ENCODE measurements at regions not wholly inside any gene's neighbourhood (a gene's known extent, or its start where the extent isn't known, plus 50 kb on each side); places are given as distances from the start of the nearest gene placed in this dataset.

DNA sequence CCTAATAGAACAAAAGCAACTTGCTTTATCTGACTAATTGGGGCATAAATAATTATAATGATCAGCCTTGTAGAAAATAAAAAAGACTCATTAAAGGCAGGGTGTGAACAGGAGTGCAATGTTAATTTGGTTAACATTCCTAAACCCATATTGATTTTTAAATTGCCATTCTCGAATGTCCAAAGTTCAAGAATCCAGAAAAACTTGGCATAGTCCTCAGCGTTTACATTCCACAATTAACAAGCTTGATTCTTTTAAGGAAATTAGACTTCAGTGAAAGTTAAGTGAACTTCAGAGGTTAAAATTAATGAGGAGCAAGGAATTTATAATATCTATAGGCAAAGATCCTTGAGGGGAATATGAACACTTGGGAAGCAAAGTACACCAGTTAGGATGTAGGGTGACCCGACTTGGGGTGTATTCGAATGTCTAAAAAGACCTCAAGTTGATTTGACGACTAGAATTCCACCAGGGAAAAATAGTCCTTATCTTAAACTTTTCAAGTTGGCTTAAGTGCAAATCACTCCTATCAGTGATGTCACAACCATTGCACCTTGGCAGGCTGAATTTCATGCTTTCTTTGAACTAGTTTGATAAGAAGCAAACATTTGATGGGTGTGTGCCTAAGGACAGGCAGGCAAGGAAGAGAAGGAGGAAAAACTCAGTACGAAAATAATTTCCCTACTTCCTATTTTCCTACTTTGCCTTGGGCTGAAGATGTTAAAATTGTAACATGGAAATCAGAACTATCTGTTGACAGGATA, 830.4 kb upstream of the COBL start:
- no peak for DNase-seq (ENCODE audit: low read depth)

DNA sequence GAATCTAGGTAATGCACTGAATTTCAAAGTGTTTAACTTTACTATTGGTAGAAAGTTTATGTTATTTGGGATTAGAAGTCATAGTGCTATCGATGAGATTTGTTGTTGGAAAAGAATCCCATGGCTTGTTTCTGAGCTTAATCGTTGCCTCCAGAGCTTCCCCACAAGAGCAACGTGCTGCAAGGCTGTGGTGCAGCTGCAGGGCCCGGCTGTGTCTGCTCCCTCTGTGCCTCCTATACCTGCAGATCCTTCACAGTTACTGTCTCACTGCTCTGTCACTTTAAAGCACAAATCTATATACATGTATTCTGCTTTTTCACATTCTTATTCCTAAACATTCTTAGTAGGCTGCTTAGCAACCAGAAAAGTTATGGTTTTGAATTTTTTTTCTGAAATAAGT, 826.6 kb upstream of the COBL start:
- no peak for DNase-seq (ENCODE audit: low read depth)

DNA sequence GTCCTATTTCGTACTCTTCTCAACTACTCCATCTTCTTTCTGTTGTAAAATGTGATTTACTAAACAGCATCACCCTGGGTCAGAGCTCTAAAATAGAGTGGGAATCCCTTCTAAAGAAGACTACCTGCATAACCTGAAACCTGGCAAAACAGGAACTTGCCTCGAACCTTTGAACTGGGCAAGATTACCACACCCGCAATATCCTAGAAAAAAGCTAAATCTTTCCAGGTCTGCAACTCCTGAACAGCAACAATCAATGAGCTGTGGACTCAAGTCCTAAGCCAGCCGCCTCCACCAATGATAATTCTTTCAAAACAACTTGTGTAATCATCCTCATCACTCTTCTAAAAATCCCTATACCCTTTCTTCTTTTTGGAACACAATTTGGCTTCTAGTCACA, 824.2 kb upstream of the COBL start:
- no peak for DNase-seq (ENCODE audit: low read depth)

DNA sequence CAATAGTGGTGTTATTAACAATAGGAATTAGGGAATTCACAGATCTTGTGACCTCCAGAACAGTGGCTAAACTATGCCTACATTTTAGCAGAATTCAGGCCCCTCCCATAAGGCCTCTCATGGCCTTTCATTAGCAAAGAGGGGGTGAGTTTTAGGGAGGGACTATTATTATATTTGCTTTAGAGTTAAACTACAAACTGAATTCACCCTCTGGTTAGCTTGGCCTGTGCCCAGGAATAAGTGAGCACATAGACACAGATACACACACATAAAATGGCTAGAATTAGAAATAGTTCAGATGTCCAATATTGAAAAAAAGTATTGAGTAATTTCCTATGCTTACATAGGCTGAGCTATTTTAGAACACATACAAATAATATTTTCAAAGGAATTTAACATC, 818.8 kb upstream of the COBL start:
- DNase-seq (ENCODE audit: low read depth) = no peak

DNA sequence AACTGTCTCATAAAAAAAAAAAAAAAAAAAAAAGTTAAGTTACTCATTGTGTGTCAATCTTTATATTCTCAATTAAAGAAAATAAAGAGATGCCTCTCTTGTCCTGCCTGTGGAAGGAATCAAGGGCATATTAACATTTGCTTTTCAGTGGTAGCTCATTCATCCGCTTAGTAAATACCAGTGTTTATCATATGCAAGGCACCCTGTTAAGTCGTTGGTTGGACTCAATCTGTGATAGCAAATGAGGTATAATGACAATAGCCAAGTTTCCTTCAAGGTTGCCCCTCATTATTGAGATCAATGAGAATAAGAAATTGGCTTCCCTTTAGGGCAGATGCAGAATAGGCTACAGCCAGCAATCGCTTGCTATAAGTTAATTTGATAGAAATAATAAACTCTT, 812.7 kb upstream of the COBL start:
- DNase-seq (ENCODE audit: low read depth) = no peak

DNA sequence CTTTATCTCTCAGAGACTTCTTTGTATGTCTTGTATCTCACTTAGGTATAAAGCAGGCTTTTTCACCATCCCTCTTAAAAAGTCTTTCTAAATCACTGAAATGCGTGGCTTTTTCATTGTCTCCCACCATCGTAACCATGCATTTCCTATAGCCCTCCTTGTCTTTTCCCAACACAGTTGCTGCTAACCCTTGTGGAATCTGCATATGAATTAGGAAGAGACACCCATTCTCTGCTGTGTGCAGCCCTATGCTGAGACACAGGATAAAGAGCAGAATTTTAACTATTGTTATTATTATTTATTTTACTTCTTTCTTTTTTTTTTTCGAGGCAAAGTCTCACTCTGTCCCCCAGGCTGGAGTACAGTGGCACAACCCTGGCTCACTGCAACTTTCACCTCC, 804.3 kb upstream of the COBL start:
- DNase-seq (ENCODE audit: low read depth) = no peak

DNA sequence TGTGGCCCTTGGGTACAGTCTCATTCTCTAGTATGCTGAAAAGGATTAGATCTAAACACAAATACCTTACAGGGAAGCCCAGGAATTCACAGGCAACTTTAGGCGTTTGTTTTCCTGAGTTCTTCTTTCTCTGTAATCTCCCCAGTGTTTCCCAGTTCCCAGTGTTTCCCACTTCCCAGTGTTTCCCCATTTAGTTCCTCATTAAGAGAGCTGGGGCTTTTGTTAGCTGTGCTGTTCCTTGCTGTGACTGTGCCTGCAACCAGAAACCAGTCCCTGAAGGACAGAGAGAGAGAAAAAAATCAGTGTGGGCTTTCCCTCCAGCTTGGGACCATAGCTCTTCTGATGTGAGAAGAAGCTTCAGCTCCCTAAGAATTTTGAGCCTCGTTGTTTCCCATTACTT, 802.9 kb upstream of the COBL start:
- DNase-seq (ENCODE audit: low read depth) = no peak

DNA sequence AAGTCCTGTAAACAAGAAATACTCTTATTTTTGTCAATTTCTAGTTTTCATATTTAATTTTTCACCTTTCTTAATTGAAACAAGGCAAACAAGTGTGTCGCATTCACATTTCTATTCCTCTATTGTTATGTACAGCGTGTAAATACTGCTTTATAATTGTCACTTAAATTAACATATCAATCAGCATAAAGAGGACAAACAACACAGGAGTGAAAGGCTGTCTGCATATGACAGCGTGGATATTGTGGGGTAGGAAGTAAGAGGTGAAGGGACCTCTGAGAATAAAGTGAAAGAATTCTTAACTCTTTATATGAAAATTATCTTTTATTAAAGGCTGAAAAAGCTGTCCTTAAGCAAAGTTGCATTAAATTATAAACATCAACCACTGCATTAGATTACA, 797.9 kb upstream of the COBL start:
- no peak for DNase-seq (ENCODE audit: low read depth)

DNA sequence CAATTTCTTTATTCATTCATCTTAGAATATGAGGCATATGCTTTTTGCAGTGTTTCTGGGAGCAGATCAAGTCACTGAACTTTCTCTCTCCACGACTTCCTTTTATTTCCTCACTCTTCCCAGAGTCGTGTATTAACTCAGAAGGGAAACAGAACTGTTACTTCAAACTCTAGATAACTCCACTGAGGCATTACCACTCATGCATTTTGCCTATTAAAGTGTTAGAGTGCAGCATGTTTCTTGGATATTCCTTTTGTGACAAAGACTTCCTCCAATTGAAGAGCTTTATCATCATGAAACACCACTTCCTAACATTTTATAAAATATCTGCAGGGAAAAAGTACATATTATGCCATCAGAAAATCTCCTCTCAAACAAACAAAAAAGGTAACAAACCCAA, 797.4 kb upstream of the COBL start:
- DNase-seq (ENCODE audit: low read depth) = no peak

DNA sequence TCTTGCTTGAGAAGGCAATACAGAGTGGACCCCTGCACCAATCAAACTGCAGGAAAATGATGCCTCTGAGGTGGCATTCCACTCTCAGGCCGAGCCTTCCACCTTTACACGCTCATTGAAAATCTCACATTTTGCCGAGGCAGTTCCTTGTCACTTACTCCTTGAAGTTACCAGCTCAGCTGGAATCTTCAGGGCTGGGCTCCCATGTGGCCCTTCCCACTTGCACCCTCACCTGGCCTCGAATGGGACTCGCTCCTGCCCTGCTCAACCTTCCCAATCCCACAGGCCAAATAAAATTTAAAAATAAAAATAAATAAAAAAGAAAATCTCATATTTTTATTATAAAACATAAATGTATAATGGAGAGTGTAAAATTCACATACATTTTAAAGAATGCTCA, 790.7 kb upstream of the COBL start:
- DNase-seq (ENCODE audit: low read depth) = no peak

DNA sequence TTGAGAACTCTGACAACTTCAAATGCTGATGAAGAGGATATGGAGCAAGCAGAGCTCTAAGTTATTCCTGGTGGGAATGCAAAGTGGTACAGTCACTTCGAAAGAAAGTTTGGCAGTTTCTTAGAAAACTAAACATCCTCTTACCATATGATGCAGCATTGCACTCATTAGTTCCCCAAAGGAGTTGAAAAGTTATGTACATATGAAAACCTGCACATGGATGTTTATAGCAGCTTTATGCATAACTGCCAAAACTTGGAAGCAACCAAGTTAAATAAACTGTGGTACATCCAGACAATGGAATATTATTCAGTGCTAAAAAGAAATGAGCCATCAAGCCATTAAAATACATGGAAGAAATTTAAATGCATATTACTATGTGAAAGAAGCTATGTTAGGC, 779.3 kb upstream of the COBL start:
- no peak for DNase-seq (ENCODE audit: low read depth)

DNA sequence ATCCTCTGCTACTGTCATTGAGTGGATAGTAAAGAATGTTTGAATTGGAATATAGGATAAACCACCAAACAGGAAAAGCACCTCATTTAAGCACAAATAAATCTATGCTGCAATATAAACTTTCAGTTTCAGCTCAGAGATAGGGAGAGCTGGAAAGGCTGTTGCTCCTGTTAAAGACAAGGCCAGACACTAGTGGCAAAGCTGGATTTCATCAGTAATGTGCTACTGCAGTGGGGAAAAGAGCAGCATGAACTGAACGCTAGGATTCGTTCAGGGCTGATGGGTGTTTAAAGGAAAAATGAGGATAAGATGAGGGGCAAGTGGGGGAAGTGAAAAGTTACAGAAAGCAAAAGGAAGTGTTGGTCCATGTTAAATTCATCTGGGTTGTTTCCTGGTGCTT, 775.4 kb upstream of the COBL start:
- DNase-seq (ENCODE audit: low read depth) = no peak

DNA sequence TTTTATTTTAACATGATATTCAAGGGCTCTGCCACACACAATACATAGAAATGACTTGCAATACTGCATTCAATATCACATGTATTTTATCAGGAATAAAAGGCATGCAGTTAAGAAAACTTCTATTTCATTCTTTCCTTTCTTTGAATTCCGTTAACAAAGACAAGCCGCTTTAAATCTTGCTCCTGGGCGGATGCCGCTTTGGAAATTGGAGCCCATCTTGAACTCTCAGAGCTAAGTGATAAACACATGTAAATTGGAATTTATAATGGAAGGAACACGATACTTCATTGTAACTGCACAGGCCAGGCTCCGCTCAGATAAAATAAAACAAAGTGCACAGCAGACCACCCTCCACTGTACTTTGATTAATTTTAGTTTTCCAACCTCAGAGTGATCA, 774.5 kb upstream of the COBL start:
- DNase-seq (ENCODE audit: low read depth) = no peak

DNA sequence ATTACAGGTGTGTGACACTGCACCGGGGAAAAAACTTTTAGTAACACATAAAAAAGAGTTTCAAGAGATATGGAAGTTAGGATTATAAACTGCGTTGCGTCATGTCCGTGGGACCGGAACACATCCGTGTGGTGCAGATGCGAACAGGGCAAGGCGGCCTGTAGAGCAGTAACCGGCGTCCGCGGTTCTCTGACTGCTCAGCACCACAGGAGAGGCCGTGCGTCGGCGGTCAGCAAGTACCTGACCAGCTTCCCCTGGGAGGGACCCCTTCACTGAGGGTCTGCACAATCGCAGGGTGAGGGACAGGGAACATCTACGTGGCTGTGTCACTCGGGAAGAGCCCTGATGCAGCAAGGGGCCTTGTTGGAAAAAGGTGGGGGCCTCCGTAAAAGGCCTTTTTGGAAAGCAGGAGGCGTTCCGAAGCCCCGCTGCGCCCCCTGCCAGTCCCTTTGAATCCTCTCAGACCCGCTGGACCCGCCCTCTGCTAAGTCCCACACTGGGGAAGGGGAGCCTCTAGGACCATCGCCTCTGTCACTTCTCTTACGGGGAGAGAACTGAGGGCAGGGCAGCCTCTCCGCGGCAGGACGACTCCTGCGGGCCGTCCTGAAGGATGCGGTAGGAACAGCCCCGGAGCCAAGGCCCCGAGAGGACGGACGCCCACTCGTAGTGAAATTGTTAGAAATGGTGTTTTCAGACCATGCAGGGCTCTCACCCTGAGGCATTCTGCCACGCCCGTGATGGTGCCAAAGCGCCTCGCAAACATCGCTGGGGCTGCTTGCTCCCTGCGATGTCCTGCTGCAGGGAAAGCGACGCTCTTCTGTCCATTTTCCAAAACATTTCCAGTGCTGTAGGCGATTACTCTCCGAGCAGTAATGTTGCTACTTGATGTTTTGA, 771.6 kb upstream of the COBL start:
- DNase-seq (ENCODE audit: low read depth) = no peak

DNA sequence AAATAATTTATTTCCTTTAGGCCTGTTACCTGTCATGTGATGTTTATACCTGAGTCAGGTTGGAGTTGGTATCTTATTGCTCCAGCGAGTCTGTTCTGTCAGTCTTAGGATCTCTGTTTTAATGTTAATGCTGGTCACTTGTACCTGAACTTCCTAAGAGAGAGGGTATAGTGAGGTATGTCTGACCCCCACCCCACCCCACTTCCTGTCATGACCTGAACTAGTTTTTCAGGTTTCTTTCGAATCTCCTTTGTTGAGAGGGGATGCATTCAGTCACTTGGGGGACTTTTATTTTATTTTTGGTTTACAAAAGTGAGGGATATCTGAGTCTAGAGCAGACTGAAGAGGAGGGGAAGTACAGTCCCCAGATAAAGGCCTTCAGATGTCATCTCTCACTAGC, 769.0 kb upstream of the COBL start:
- no peak for DNase-seq (ENCODE audit: low read depth)

DNA sequence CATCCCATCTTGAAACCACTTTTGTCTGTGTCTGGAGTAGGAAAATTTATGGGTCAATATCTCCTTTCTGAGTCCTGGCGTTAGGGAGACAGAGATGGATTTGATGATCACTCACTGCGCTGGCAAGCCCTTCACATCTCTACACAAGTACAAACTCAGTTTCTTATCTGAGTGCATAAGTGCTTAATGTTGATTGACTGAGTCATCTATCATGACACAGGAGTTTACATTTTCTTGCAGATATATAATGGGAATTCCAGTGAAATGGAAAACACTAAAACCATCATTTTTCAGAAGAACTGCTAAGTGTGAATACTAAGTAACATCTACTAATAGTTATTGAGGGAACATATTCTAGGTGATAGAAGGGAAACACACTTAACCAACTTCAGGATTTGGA, 763.9 kb upstream of the COBL start:
- no peak for DNase-seq (ENCODE audit: low read depth)

DNA sequence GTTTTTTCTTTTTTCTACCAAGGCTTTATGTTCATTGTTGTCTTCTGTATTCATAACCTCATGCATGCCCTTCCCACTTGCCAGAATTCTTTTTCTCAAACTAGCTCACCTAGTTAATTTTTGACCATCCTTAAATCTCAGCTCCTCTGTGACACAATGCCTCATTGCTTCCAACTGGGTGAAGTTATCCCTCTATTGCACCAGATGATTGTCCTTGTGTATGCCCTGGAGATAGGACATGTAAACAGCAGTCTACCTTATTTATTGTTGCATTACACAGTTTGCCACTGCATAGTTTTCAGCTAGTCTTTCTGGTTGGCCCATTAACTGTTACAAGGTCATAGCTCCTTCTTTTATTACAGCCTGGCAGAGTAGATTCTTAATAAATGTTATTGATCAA, 763.1 kb upstream of the COBL start:
- no peak for DNase-seq (ENCODE audit: low read depth)

DNA sequence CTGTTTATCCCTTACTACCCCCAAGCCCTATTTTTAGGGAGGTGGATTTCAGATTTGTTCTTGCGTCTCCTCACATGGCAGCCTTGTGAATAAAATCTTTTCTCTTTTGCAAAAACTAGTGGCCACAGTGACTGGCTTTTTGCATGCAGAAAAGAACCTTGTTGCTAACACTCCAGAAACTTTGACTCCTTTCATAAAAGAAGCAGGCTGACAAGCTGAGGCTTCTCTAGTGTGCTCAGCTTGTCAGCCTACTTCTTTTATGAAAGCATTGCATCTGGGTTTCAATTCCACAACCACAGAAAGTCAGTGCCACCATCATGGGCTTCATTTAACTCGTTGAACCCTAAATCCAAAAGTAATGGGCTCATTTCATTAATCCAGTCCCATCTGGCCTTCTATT, 761.0 kb upstream of the COBL start:
- no peak for DNase-seq (ENCODE audit: low read depth)

DNA sequence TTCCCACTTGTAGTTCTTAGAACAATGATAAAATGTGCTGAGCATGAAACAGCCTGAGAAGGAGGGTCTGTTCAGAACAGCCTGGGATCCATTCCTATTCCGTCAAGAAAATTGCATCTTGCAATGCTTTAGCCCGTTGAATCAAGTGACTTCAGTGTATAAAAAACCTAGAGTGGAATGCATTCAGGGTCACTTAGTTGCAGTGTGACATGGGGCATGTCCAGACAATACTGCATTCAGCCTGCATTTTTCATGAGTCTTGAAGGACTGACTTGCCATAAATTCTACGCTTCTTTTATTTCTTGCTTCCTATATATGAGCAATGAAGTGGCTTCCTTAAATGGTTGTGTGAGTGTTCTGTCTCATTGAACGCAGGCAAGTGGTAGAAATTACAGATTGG, 758.3 kb upstream of the COBL start:
- no peak for DNase-seq (ENCODE audit: low read depth)

DNA sequence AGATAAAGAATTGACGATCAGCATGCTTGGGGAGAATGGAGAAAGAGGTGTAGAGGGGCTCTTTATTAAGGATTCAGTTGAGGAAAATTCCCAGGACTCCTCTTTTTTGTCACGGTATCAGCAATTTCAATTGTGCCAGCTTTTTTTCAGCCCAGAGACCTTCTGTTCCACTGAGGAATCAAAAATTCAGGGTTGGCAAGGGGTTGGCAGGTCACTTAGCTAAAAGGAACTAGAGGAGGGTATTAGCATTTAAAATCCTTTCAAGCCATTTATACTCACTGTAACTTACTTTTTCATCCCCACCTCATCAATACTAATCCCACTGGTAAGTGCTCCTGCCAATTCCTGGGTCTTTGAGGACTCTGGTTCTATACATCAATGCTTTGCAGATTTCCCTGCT, 757.5 kb upstream of the COBL start:
- DNase-seq (ENCODE audit: low read depth) = no peak

DNA sequence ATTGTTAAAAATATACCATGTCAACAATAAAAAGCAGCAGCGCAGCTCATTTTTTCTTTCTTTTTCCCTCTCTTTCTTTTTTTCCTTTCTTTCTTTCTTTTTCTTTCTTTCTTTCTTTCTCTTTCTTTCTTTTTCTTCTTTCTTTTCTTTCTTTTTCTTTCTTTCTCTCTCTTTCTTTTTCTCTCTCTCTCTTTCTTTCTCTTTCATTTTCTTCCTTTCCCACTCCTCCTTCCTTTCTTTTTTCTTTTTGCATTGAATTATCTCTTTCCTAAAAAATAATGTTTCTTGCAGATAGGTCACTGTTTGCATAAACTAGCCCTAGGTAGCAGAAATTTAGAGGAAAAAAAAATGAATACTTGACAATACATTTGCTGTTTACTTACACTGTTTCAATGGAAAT, 755.1 kb upstream of the COBL start:
- no peak for DNase-seq (ENCODE audit: low read depth)

DNA sequence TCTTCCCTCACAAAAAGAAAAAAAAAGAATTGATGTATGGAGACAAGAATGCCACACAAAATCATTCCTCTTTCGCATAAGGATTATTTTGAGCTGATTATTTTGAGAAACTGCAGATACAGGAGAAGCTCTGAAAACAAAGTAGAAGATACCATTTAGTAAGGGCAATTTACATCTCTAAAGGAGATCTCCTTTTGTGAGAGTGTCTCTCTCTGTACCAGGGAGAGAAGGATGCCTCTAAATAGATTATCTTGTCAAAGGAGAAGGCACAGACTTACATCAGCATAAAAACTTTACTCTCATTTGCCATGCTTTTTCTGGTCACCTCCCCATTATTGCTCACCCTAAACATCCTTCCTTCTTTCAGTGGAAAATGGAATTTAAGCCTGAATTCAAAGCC, 747.9 kb upstream of the COBL start:
- no peak for DNase-seq (ENCODE audit: low read depth)

DNA sequence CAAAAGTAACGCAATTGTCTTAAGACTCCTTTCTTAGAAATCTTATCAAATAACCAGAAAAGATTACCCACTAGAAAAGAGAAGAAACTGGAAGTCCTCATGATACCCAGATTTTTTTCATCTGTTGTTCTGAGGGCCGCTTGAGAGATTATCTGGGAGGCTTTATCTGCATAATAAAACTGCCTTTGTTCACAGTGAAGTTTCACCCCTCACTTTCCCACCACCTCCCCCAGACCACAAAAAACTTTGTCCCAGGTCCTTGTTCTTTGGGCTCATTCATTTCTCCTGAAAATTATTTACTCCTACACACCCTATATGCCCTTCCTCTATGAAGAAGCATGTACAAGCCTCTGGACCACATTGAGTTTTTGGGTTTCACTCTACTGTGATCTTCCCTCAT, 745.1 kb upstream of the COBL start:
- no peak for DNase-seq (ENCODE audit: low read depth)

DNA sequence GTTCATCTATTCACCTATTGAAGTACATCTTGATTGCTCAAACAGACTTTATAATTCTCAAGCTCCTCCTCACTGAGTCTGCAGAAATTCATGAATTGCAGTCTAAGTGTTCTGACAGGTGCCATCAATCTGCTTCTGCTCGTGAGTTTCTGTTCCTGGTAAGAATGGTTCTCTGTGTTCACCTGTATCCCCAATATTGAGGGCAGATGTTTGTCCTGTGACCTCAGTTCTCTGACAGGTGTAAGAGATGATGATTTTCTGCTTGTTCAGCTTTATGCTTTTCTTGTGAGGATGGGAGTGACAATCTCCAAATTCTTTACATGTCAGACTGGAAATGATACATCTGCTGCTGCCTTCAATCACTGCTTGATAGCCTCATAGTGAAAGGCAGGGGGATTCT, 736.9 kb upstream of the COBL start:
- no peak for DNase-seq (ENCODE audit: low read depth)
